IMR-90 (cell line): ENCODE measurements at regions not wholly inside any gene's neighbourhood (a gene's known extent, or its start where the extent isn't known, plus 50 kb on each side); places are given as distances from the start of the nearest gene placed in this dataset.

Experiments used
- ATAC-seq: fragments of 200-7000 bp; cut with Tn5 transposase; 2 replicates; pipeline ENCODE4 v1.9.1; 2020; ENCODE audit warnings: low read depth, mild to moderate bottlenecking, moderate library complexity
- BruUV-seq: library from RNA; stranded (reverse); fragments of 400-500 nt; replicated peaks from 2 replicates; lab custom pipeline; 2021; lab: Mats Ljungman, UMichigan
- CTCF ChIA-PET: fragments of 300-600 bp; formaldehyde crosslinking; extraction: SDS; loops from one replicate; lab custom pipeline; 2021; ENCODE audit warnings: antibody characterized with exemption; lab: Yijun Ruan, JAX
- POLR2A ChIA-PET: fragments of 300-600 bp; sonication (Branson Sonifier 250); formaldehyde crosslinking; loops from one replicate; lab custom pipeline; 2022; ENCODE audit warnings: antibody characterized with exemption; ENCODE audit not compliant: unreplicated experiment; lab: Charles Lee
- DNase-seq: peaks from one replicate; pipeline ENCODE4 v3.0.0; 2013
- H2AFZ ChIP-seq: replicated peaks from 2 replicates; pipeline ENCODE3; 2013; ENCODE audit warnings: low read length, mild to moderate bottlenecking; ENCODE audit not compliant: poor library complexity
- H2AK5ac ChIP-seq: 2 replicates; pipeline ENCODE4 v1.6.1; 2013; ENCODE audit warnings: low read depth, low read length, inconsistent platforms
- H2AK9ac ChIP-seq: replicated peaks from 2 replicates; pipeline ENCODE3; 2013; ENCODE audit warnings: mild to moderate bottlenecking, low read depth, low read length, moderate library complexity; ENCODE audit not compliant: poor library complexity
- H2BK120ac ChIP-seq: 2 replicates; pipeline ENCODE4 v1.6.1; 2013; ENCODE audit warnings: low read depth, low read length, inconsistent platforms
- H2BK15ac ChIP-seq: 3 replicates; pipeline ENCODE4 v1.6.1; 2013; ENCODE audit warnings: low read depth, low read length, inconsistent platforms
- H2BK20ac ChIP-seq: 2 replicates; pipeline ENCODE4 v1.6.1; 2013; ENCODE audit warnings: low read depth, mild to moderate bottlenecking, inconsistent platforms, low read length, moderate library complexity
- H2BK5ac ChIP-seq: 2 replicates; pipeline ENCODE4 v1.6.1; 2013; ENCODE audit warnings: mild to moderate bottlenecking, low read depth, low read length, inconsistent platforms; ENCODE audit not compliant: poor library complexity, severe bottlenecking
- H3K14ac ChIP-seq: replicated peaks from 2 replicates; pipeline ENCODE4 v1.6.1; 2013; ENCODE audit warnings: low read depth, low read length, inconsistent platforms
- H3K18ac ChIP-seq: 2 replicates; pipeline ENCODE4 v1.6.1; 2013; ENCODE audit warnings: low read depth, low read length, control low read depth
- H3K23ac ChIP-seq: 2 replicates; pipeline ENCODE4 v1.6.1; 2013; ENCODE audit warnings: low read depth, low read length, inconsistent platforms
- H3K27ac ChIP-seq: 2 replicates; pipeline ENCODE4 v1.5.1; 2013; ENCODE audit warnings: mild to moderate bottlenecking, control low read depth, low read length; ENCODE audit not compliant: insufficient read depth
- H3K27me3 ChIP-seq: 2 replicates; pipeline ENCODE4 v1.6.1; 2013; ENCODE audit warnings: low read length; ENCODE audit not compliant: control insufficient read depth, insufficient read depth
- H3K36me3 ChIP-seq: 2 replicates; pipeline ENCODE4 v1.6.1; 2013; ENCODE audit warnings: low read length, mixed read lengths; ENCODE audit not compliant: control insufficient read depth, insufficient read depth
- H3K4ac ChIP-seq: 2 replicates; pipeline ENCODE4 v1.6.1; 2013; ENCODE audit warnings: low read depth, low read length, inconsistent platforms
- H3K4me1 ChIP-seq: 2 replicates; pipeline ENCODE4 v1.6.1; 2013; ENCODE audit warnings: low read length, mixed read lengths; ENCODE audit not compliant: control insufficient read depth, insufficient read depth
- H3K4me2 ChIP-seq: 2 replicates; pipeline ENCODE4 v1.6.1; 2013; ENCODE audit warnings: low read depth, mild to moderate bottlenecking, control low read depth, low read length, moderate library complexity
- H3K4me3 ChIP-seq: 2 replicates; pipeline ENCODE4 v1.5.1; 2013; ENCODE audit warnings: low read depth, mild to moderate bottlenecking, control low read depth, low read length, moderate library complexity; ENCODE audit not compliant: insufficient read depth
- H3K56ac ChIP-seq: 2 replicates; pipeline ENCODE4 v1.6.1; 2013; ENCODE audit warnings: low read length, inconsistent platforms; ENCODE audit not compliant: insufficient read depth; ENCODE audit errors: extremely low read depth
- H3K79me1 ChIP-seq, 2 experiments: 2 replicates each; pipeline ENCODE4 v1.6.1; 2013; ENCODE audit warnings: low read length in 2 of 2, inconsistent platforms in 1 of 2, low read depth in 1 of 2
- H3K9ac ChIP-seq: 2 replicates; pipeline ENCODE4 v1.6.1; 2013; ENCODE audit warnings: low read depth, low read length, control low read depth
- H3K9me1 ChIP-seq: 2 replicates; pipeline ENCODE4 v1.6.1; 2013; ENCODE audit warnings: low read length, inconsistent platforms; ENCODE audit not compliant: insufficient read depth
- H3K9me3 ChIP-seq: 2 replicates; pipeline ENCODE4 v1.6.1; 2013; ENCODE audit warnings: low read length; ENCODE audit not compliant: control insufficient read depth, insufficient read depth
- H4K20me1 ChIP-seq: 2 replicates; pipeline ENCODE4 v1.6.1; 2013; ENCODE audit warnings: low read length, inconsistent platforms; ENCODE audit not compliant: insufficient read depth
- H4K5ac ChIP-seq: 2 replicates; pipeline ENCODE4 v1.6.1; 2013; ENCODE audit warnings: mild to moderate bottlenecking, low read depth, low read length, control low read depth
- H4K8ac ChIP-seq, 2 experiments: 2 replicates each; pipeline ENCODE4 v1.6.1; 2013; ENCODE audit warnings: low read depth in 2 of 2, low read length in 2 of 2, control low read depth in 1 of 2, inconsistent platforms in 1 of 2
- H4K91ac ChIP-seq: 2 replicates; pipeline ENCODE4 v1.6.1; 2013; ENCODE audit warnings: low read depth, low read length, inconsistent platforms; ENCODE audit not compliant: insufficient read depth
- BHLHE40 ChIP-seq: fragments of 150-350 bp; IDR thresholded peaks from 2 replicates; pipeline ENCODE4 v1.6.1; 2016; ENCODE audit warnings: mild to moderate bottlenecking, low read depth, low read length
- CEBPB ChIP-seq: IDR thresholded peaks from 2 replicates; pipeline ENCODE4 v1.6.1; 2012; ENCODE audit warnings: low read depth, low read length, improper control_type of control experiment
- CHD1 ChIP-seq: IDR thresholded peaks from 2 replicates; pipeline ENCODE4 v1.6.1; 2012; ENCODE audit warnings: low read depth, low read length, improper control_type of control experiment
- ELK1 ChIP-seq: fragments of 150-350 bp; IDR thresholded peaks from 2 replicates; pipeline ENCODE4 v1.6.1; 2016; ENCODE audit warnings: low read depth, mild to moderate bottlenecking, low read length, moderate library complexity, borderline replicate concordance
- FOS ChIP-seq: fragments of 150-350 bp; IDR thresholded peaks from 2 replicates; pipeline ENCODE4 v1.6.1; 2016; ENCODE audit warnings: low read depth, low read length
- MAFK ChIP-seq: IDR thresholded peaks from 2 replicates; pipeline ENCODE4 v1.6.1; 2012; ENCODE audit warnings: low read depth, low read length, improper control_type of control experiment
- MAZ ChIP-seq: IDR thresholded peaks from 2 replicates; pipeline ENCODE4 v1.6.1; 2012; ENCODE audit warnings: low read depth, mild to moderate bottlenecking, low read length, improper control_type of control experiment, moderate library complexity, borderline replicate concordance
- MXI1 ChIP-seq: IDR thresholded peaks from 2 replicates; pipeline ENCODE4 v1.6.1; 2012; ENCODE audit warnings: low read depth, mild to moderate bottlenecking, low read length, moderate library complexity, borderline replicate concordance
- NFE2L2 ChIP-seq: fragments of 150-350 bp; IDR thresholded peaks from 2 replicates; pipeline ENCODE4 v1.6.1; 2016; ENCODE audit warnings: low read depth, mild to moderate bottlenecking, low read length
- RCOR1 ChIP-seq: IDR thresholded peaks from 2 replicates; pipeline ENCODE4 v1.6.1; 2012; ENCODE audit warnings: mild to moderate bottlenecking, low read length, improper control_type of control experiment; ENCODE audit not compliant: insufficient replicate concordance
- RFX5 ChIP-seq: IDR thresholded peaks from 2 replicates; pipeline ENCODE4 v1.8.0; 2012; ENCODE audit warnings: low read depth, mild to moderate bottlenecking, low read length, moderate library complexity
- SMC3 ChIP-seq: fragments of 150-350 bp; IDR thresholded peaks from 2 replicates; pipeline ENCODE4 v1.6.1; 2016; ENCODE audit warnings: low read depth, mild to moderate bottlenecking, antibody characterized with exemption, low read length, moderate library complexity
- WGBS, 2 experiments: methylation state at CpG; one replicate each; pipeline versions ENCODE4 v1.1.5 to v1.1.7; 2013; ENCODE audit warnings: missing lambda C conversion rate in 2 of 2; ENCODE audit not compliant: insufficient read length in 1 of 2; ENCODE audit errors: extremely low coverage in 2 of 2; 5-methylcytosine and 5-hydroxymethylcytosine counted together
- dilution Hi-C: fragments of 300-500 bp; cut with HindIII; formaldehyde crosslinking; loops from one replicate; pipeline ENCODE4 v1.14.3; 2018; ENCODE audit warnings: low sequenced_read_pairs; ENCODE audit not compliant: unreplicated experiment
- in situ Hi-C: fragments of 300-500 bp; cut with MboI; formaldehyde crosslinking; loops from 3 replicates; pipeline ENCODE4 v1.14.3; 2019; ENCODE audit warnings: low sequenced_read_pairs, inconsistent platforms, mixed read lengths
- intact Hi-C: fragments of 100-400 bp; cut with micrococcal nuclease; formaldehyde crosslinking; loops from 2 replicates; pipeline ENCODE4 v1.10.0; 2022
- TF ChIP-seq, protein P1 (sequence below): fragments of 150-350 bp; IDR thresholded peaks from 2 replicates; pipeline ENCODE4 v1.6.1; 2017; ENCODE audit warnings: mild to moderate bottlenecking, antibody characterized with exemption, low read length, low read depth

- Histone ChIP-seq H2BK15ac (no peak overlapping the region), H3K79me1 (no peaks in the 10 kb centered on the region), H2AFZ (no peak overlapping the region), H3K9me1 (no peaks in the 10 kb centered on the region), H3K4me3 (no peak overlapping the region), H4K5ac (no peak overlapping the region), H4K91ac (no peak overlapping the region), H2AK9ac (no peak overlapping the region), H2BK5ac (no peak overlapping the region), H3K4ac (no peak overlapping the region), H4K8ac (no peak overlapping the region), H2BK20ac (no peak overlapping the region), H2BK120ac (no peak overlapping the region), H3K9ac (no peak overlapping the region), H3K27me3 (no peaks in the 10 kb centered on the region; the same call in 1 of the 2 replicates), H3K9me3 (no peaks in the 10 kb centered on the region), H3K23ac (no peak overlapping the region), H3K56ac (no peak overlapping the region), H3K18ac (no peak overlapping the region), H3K14ac (no peak overlapping the region), H3K27ac (no peak overlapping the region), H2AK5ac (no peak overlapping the region), H4K20me1 (no peaks in the 10 kb centered on the region), H3K4me2 (no peak overlapping the region), H3K36me3 (no peaks in the 10 kb centered on the region), H3K4me1 (no peaks in the 10 kb centered on the region)
- dilution Hi-C loops, result no loop called here
- POLR2A ChIA-PET, result no interaction called here
- 64% methylated on average over 2 of the region's 7 CpGs; no CpG with 5 or more reads in 1 of the 2 experiments for WGBS, 2 experiments
- in situ Hi-C loops, result no loop called here
- CTCF ChIA-PET, result no interaction called here
- BruUV-seq, result no TSS peak
- no peak for ATAC-seq
- TF ChIP-seq BHLHE40 (no peak), SMC3 (no peak), MAFK (no peak), MXI1 (no peak), FOS (no peak), NFE2L2 (no peak), RCOR1 (no peak), MAZ (no peak), CHD1 (no peak), RFX5 (no peak), CEBPB (no peak), ELK1 (no peak)
- TF ChIP-seq, protein P1, sequence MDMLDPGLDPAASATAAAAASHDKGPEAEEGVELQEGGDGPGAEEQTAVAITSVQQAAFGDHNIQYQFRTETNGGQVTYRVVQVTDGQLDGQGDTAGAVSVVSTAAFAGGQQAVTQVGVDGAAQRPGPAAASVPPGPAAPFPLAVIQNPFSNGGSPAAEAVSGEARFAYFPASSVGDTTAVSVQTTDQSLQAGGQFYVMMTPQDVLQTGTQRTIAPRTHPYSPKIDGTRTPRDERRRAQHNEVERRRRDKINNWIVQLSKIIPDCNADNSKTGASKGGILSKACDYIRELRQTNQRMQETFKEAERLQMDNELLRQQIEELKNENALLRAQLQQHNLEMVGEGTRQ, result no peak
- no peak for DNase-seq
- intact Hi-C loops, result no loop called here
Measured at GRCh38 chr1:29831500-29832117, 595.3 kb downstream of the PTPRU start.
